H1 (cell line): ENCODE measurements at regions not wholly inside any gene's neighbourhood (a gene's known extent, or its start where the extent isn't known, plus 50 kb on each side); places are given as distances from the start of the nearest gene placed in this dataset.

Source experiments
- CTCF ChIA-PET: fragments of 300-600 bp; sonication (Branson Sonifier 250); formaldehyde crosslinking; loops from one replicate; lab custom pipeline; 2021; ENCODE audit not compliant: partially characterized antibody; lab: Charles Lee
- POLR2A ChIA-PET: fragments of 300-600 bp; sonication (Branson Sonifier 250); formaldehyde crosslinking; loops from one replicate; lab custom pipeline; 2021; ENCODE audit warnings: inconsistent platforms; ENCODE audit not compliant: partially characterized antibody; lab: Charles Lee
- DNase-seq, 2 experiments: peaks; one replicate each; pipeline versions ENCODE4 v3.0.0 to v3.0.0-alpha.2; 2010 to 2022; ENCODE audit warnings: low spot score in 2 of 2, low read depth in 1 of 2, mixed read lengths in 1 of 2
- FAIRE-seq: peaks from 2 replicates; lab custom pipeline; 2011; peaks lifted over from hg19 to GRCh38; lab: Jason Lieb, UNC
- H2AFZ ChIP-seq: 2 replicates; pipeline ENCODE4 v1.8.1; 2012; ENCODE audit warnings: low read length, inconsistent platforms
- H2AK5ac ChIP-seq: 2 replicates; pipeline ENCODE4 v1.6.1; 2013; ENCODE audit warnings: low read depth, low read length
- H2BK120ac ChIP-seq: replicated peaks from 2 replicates; pipeline ENCODE3; 2013; ENCODE audit warnings: low read depth, low read length, inconsistent platforms
- H2BK12ac ChIP-seq: 2 replicates; pipeline ENCODE4 v1.6.1; 2013; ENCODE audit warnings: low read depth, low read length
- H2BK15ac ChIP-seq: 2 replicates; pipeline ENCODE4 v1.6.1; 2013; ENCODE audit warnings: low read length
- H2BK20ac ChIP-seq: 2 replicates; pipeline ENCODE4 v1.6.1; 2013; ENCODE audit warnings: low read length
- H2BK5ac ChIP-seq: 2 replicates; pipeline ENCODE4 v1.6.1; 2013; ENCODE audit warnings: low read depth, low read length
- H3K14ac ChIP-seq: 2 replicates; pipeline ENCODE4 v1.6.1; 2013; ENCODE audit warnings: inconsistent platforms; ENCODE audit not compliant: insufficient read length
- H3K18ac ChIP-seq: 2 replicates; pipeline ENCODE4 v1.6.1; 2013; ENCODE audit warnings: low read length; ENCODE audit errors: extremely low read depth
- H3K23ac ChIP-seq: 2 replicates; pipeline ENCODE4 v1.6.1; 2013; ENCODE audit warnings: inconsistent platforms; ENCODE audit not compliant: insufficient read length
- H3K23me2 ChIP-seq: 2 replicates; pipeline ENCODE4 v1.6.1; 2013; ENCODE audit warnings: low read depth, low read length
- H3K27ac ChIP-seq: 2 replicates; pipeline ENCODE4 v1.6.1; 2011; ENCODE audit warnings: low read depth, low read length, inconsistent platforms
- H3K27me3 ChIP-seq, 4 experiments: replicated peaks in 1 of 4; 1 replicate in 1 of 4; 2 replicates in 3 of 4; pipeline versions ENCODE4 v1.6.1 to v1.8.1; 2011 to 2013; ENCODE audit warnings: low read length in 3 of 4, mild to moderate bottlenecking in 3 of 4, inconsistent platforms in 2 of 4, mixed read lengths in 2 of 4, moderate library complexity in 1 of 4; ENCODE audit not compliant: control insufficient read depth in 3 of 4, insufficient read depth in 3 of 4; ENCODE audit errors: extremely low read depth in 1 of 4
- H3K36me3 ChIP-seq, 4 experiments: 2 replicates each; pipeline versions ENCODE4 v1.6.1 to v1.8.1; 2011 to 2013; ENCODE audit warnings: mild to moderate bottlenecking in 4 of 4, low read length in 3 of 4, moderate library complexity in 2 of 4, control low read depth in 1 of 4, inconsistent platforms in 1 of 4; ENCODE audit not compliant: insufficient read depth in 4 of 4, control insufficient read depth in 2 of 4
- H3K4ac ChIP-seq: replicated peaks from 2 replicates; pipeline ENCODE3; 2013; ENCODE audit warnings: low read length, low read depth, mixed read lengths, inconsistent platforms; ENCODE audit not compliant: insufficient read length
- H3K4me1 ChIP-seq, 4 experiments: replicated peaks in 1 of 4; 1 replicate in 1 of 4; 2 replicates in 3 of 4; pipeline versions ENCODE4 v1.6.1 to v1.8.1; 2011 to 2013; ENCODE audit warnings: low read length in 3 of 4, inconsistent platforms in 2 of 4, mixed read lengths in 1 of 4; ENCODE audit not compliant: insufficient read depth in 4 of 4, control insufficient read depth in 3 of 4
- H3K4me2 ChIP-seq, 2 experiments: 2 replicates each; pipeline versions ENCODE4 v1.6.1 to v1.8.1; 2011 to 2013; ENCODE audit warnings: low read depth in 2 of 2, low read length in 2 of 2, control low read depth in 1 of 2, inconsistent platforms in 1 of 2, mild to moderate bottlenecking in 1 of 2; ENCODE audit not compliant: insufficient read depth in 1 of 2
- H3K4me3 ChIP-seq, 4 experiments: fragments of 200-600, 300-600 bp in 1 of 4; sonication (generic), shearing (Covaris generic), sonication (Bioruptor Twin) in 1 of 4; 2 replicates each; pipeline versions ENCODE4 v1.5.1 to v1.8.1; 2011 to 2016; ENCODE audit warnings: low read length in 4 of 4, low read depth in 3 of 4, control low read depth in 2 of 4, inconsistent platforms in 2 of 4, mild to moderate bottlenecking in 2 of 4, mixed read lengths in 1 of 4, moderate library complexity in 1 of 4; ENCODE audit not compliant: insufficient read depth in 2 of 4; ENCODE audit errors: extremely low read depth in 1 of 4
- H3K56ac ChIP-seq: replicated peaks from 2 replicates; pipeline ENCODE3; 2013; ENCODE audit warnings: low read depth, mild to moderate bottlenecking, mixed read lengths, low read length, inconsistent platforms; ENCODE audit not compliant: insufficient read length
- H3K79me1 ChIP-seq: 2 replicates; pipeline ENCODE4 v1.6.1; 2013; ENCODE audit warnings: low read depth, low read length, control low read depth
- H3K79me2 ChIP-seq, 2 experiments: 2 replicates each; pipeline versions ENCODE4 v1.6.1 to v1.8.1; 2012 to 2013; ENCODE audit warnings: low read length in 2 of 2, mild to moderate bottlenecking in 2 of 2, inconsistent platforms in 1 of 2; ENCODE audit not compliant: insufficient read depth in 2 of 2, control insufficient read depth in 1 of 2
- H3K9ac ChIP-seq, 4 experiments: replicated peaks in 1 of 4; 1 replicate in 1 of 4; 2 replicates in 3 of 4; pipeline versions ENCODE4 v1.6.1 to v1.8.1; 2011 to 2013; ENCODE audit warnings: low read depth in 3 of 4, low read length in 3 of 4, control low read depth in 2 of 4, mild to moderate bottlenecking in 2 of 4, moderate library complexity in 2 of 4, inconsistent platforms in 1 of 4; ENCODE audit errors: extremely low read depth in 1 of 4
- H3K9me3 ChIP-seq, 2 experiments: 2 replicates each; pipeline versions ENCODE4 v1.6.1 to v1.8.1; 2012 to 2013; ENCODE audit warnings: mild to moderate bottlenecking in 2 of 2, moderate library complexity in 2 of 2, control low read depth in 1 of 2, inconsistent platforms in 1 of 2, low read depth in 1 of 2, low read length in 1 of 2, mixed read lengths in 1 of 2; ENCODE audit not compliant: insufficient read depth in 2 of 2
- H4K20me1 ChIP-seq, 2 experiments: replicated peaks in 1 of 2; 2 replicates each; pipeline versions ENCODE3 to v1.8.1; 2011 to 2013; ENCODE audit warnings: inconsistent platforms in 2 of 2, low read length in 2 of 2, mild to moderate bottlenecking in 1 of 2; ENCODE audit not compliant: insufficient read depth in 2 of 2, control insufficient read depth in 1 of 2
- H4K5ac ChIP-seq: 2 replicates; pipeline ENCODE4 v1.6.1; 2013; ENCODE audit warnings: low read length, low read depth, mixed read lengths, inconsistent platforms; ENCODE audit not compliant: insufficient read length
- H4K8ac ChIP-seq: 2 replicates; pipeline ENCODE4 v1.8.0; 2013; ENCODE audit warnings: mild to moderate bottlenecking, moderate library complexity, low read length, inconsistent platforms; ENCODE audit not compliant: insufficient read depth; ENCODE audit errors: extremely low read depth
- H4K91ac ChIP-seq: replicated peaks from 2 replicates; pipeline ENCODE3; 2013; ENCODE audit warnings: low read length, mixed read lengths, inconsistent platforms; ENCODE audit not compliant: insufficient read length
- GABPA ChIP-seq: IDR thresholded peaks from 2 replicates; pipeline ENCODE4 v1.6.1; 2011; ENCODE audit warnings: mild to moderate bottlenecking, low read length, moderate library complexity, borderline replicate concordance; ENCODE audit not compliant: insufficient read depth
- KDM1A ChIP-seq: fragments of 200-600, 300-600 bp; sonication (generic); IDR thresholded peaks from 2 replicates; pipeline ENCODE4 v1.7.1; 2016; ENCODE audit warnings: mild to moderate bottlenecking, low read length, borderline replicate concordance
- POLR2A ChIP-seq, 2 experiments: IDR thresholded peaks; 1 replicate in 1 of 2; 2 replicates in 1 of 2; pipeline ENCODE4 v1.6.1; 2011; ENCODE audit warnings: low read depth in 2 of 2, low read length in 2 of 2, mild to moderate bottlenecking in 2 of 2; ENCODE audit errors: control extremely low read depth in 1 of 2
- SIRT6 ChIP-seq: IDR thresholded peaks from one replicate; pipeline ENCODE4 v1.7.1; 2012; ENCODE audit warnings: low read length, inconsistent platforms
- SIX5 ChIP-seq: IDR thresholded peaks from 2 replicates; pipeline ENCODE4 v1.6.1; 2011; ENCODE audit warnings: mild to moderate bottlenecking, low read depth, low read length
- TBP ChIP-seq: IDR thresholded peaks from 2 replicates; pipeline ENCODE4 v1.6.1; 2011; ENCODE audit warnings: low read depth, low read length, improper control_type of control experiment
- WGBS, 2 experiments: shearing (Covaris generic) in 1 of 2; methylation state at CpG; one replicate each; pipeline versions ENCODE4 v1.1.6 to v1.1.7; 2013 to 2015; ENCODE audit warnings: low lambda C conversion rate in 2 of 2, mixed read lengths in 2 of 2, inconsistent platforms in 1 of 2, low coverage in 1 of 2, missing lambda C conversion rate in 1 of 2; ENCODE audit not compliant: insufficient replicate concordance in 2 of 2, insufficient coverage in 1 of 2, insufficient read length in 1 of 2; ENCODE audit errors: extremely low coverage in 1 of 2, missing lambda C conversion rate in 1 of 2; 5-methylcytosine and 5-hydroxymethylcytosine counted together

- no peak overlapping the region for H3K4me2 ChIP-seq
- ChIA-PET POLR2A (no interaction called here), CTCF (no interaction called here)
- H2BK12ac ChIP-seq: no peak overlapping the region
- no peaks in the 10 kb centered on the region for H3K79me2 ChIP-seq
- DNase-seq (no peak), FAIRE-seq (no peak)
- no peaks in the 10 kb centered on the region for H4K20me1 ChIP-seq
- H4K8ac ChIP-seq: no peak overlapping the region
- no peak overlapping the region for H2AFZ ChIP-seq
- H3K18ac ChIP-seq: no peak overlapping the region
- WGBS, 2 experiments: 94% methylated on average over 3 of the region's 3 CpGs; no CpG with 5 or more reads in 1 of the 2 experiments
- H3K4me3 ChIP-seq: no peak overlapping the region
- TF ChIP-seq SIX5: no peak
- TF ChIP-seq KDM1A: no peak
- TF ChIP-seq GABPA: no peak
- no peak for TF ChIP-seq TBP
- no peak for TF ChIP-seq SIRT6
- no peak for TF ChIP-seq POLR2A (IDR thresholded peaks at IDR 0.05; ENCODE audit: control extremely low read depth in 1 of 2, low read depth in 2 of 2, low read length in 2 of 2)
- H3K36me3 ChIP-seq: no peaks in the 10 kb centered on the region
- H3K9me3 ChIP-seq: no peaks in the 10 kb centered on the region
- H3K23me2 ChIP-seq: no peaks in the 10 kb centered on the region
- no peak overlapping the region for H2BK15ac ChIP-seq
- H3K27me3 ChIP-seq: no peaks in the 10 kb centered on the region
- H3K79me1 ChIP-seq: no peaks in the 10 kb centered on the region
- no peak overlapping the region for H2AK5ac ChIP-seq
- H3K23ac ChIP-seq: no peak overlapping the region
- H3K9ac ChIP-seq: no peak overlapping the region
- H2BK120ac ChIP-seq: no peak overlapping the region
- H4K91ac ChIP-seq: no peak overlapping the region
- H3K4me1 ChIP-seq: no peaks in the 10 kb centered on the region
- no peak overlapping the region for H4K5ac ChIP-seq
- H3K56ac ChIP-seq: no peak overlapping the region
- H2BK5ac ChIP-seq: no peak overlapping the region
- no peak overlapping the region for H3K4ac ChIP-seq
- no peak overlapping the region for H3K27ac ChIP-seq
- no peak overlapping the region for H3K14ac ChIP-seq
- no peak overlapping the region for H2BK20ac ChIP-seq
Observed at GRCh38 chr6:113128661-113129060, 728.5 kb upstream of the MARCKS start.
